IMR-90 (cell line): ENCODE measurements at regions not wholly inside any gene's neighbourhood (a gene's known extent, or its start where the extent isn't known, plus 50 kb on each side); places are given as distances from the start of the nearest gene placed in this dataset.

ENCODE experiments used
- ATAC-seq: fragments of 200-7000 bp; cut with Tn5 transposase; 2 replicates; pipeline ENCODE4 v1.9.1; 2020; ENCODE audit warnings: low read depth, mild to moderate bottlenecking, moderate library complexity
- BruUV-seq: library from RNA; stranded (reverse); fragments of 400-500 nt; replicated peaks from 2 replicates; lab custom pipeline; 2021; lab: Mats Ljungman, UMichigan
- CTCF ChIA-PET: fragments of 300-600 bp; formaldehyde crosslinking; extraction: SDS; loops from one replicate; lab custom pipeline; 2021; ENCODE audit warnings: antibody characterized with exemption; lab: Yijun Ruan, JAX
- POLR2A ChIA-PET: fragments of 300-600 bp; sonication (Branson Sonifier 250); formaldehyde crosslinking; loops from one replicate; lab custom pipeline; 2022; ENCODE audit warnings: antibody characterized with exemption; ENCODE audit not compliant: unreplicated experiment; lab: Charles Lee
- DNase-seq: peaks from one replicate; pipeline ENCODE4 v3.0.0; 2013
- H2AFZ ChIP-seq: replicated peaks from 2 replicates; pipeline ENCODE3; 2013; ENCODE audit warnings: low read length, mild to moderate bottlenecking; ENCODE audit not compliant: poor library complexity
- H2AK5ac ChIP-seq: 2 replicates; pipeline ENCODE4 v1.6.1; 2013; ENCODE audit warnings: low read depth, low read length, inconsistent platforms
- H2AK9ac ChIP-seq: replicated peaks from 2 replicates; pipeline ENCODE3; 2013; ENCODE audit warnings: mild to moderate bottlenecking, low read depth, low read length, moderate library complexity; ENCODE audit not compliant: poor library complexity
- H2BK120ac ChIP-seq: 2 replicates; pipeline ENCODE4 v1.6.1; 2013; ENCODE audit warnings: low read depth, low read length, inconsistent platforms
- H2BK15ac ChIP-seq: 3 replicates; pipeline ENCODE4 v1.6.1; 2013; ENCODE audit warnings: low read depth, low read length, inconsistent platforms
- H2BK20ac ChIP-seq: 2 replicates; pipeline ENCODE4 v1.6.1; 2013; ENCODE audit warnings: low read depth, mild to moderate bottlenecking, inconsistent platforms, low read length, moderate library complexity
- H2BK5ac ChIP-seq: 2 replicates; pipeline ENCODE4 v1.6.1; 2013; ENCODE audit warnings: mild to moderate bottlenecking, low read depth, low read length, inconsistent platforms; ENCODE audit not compliant: poor library complexity, severe bottlenecking
- H3K14ac ChIP-seq: replicated peaks from 2 replicates; pipeline ENCODE4 v1.6.1; 2013; ENCODE audit warnings: low read depth, low read length, inconsistent platforms
- H3K18ac ChIP-seq: 2 replicates; pipeline ENCODE4 v1.6.1; 2013; ENCODE audit warnings: low read depth, low read length, control low read depth
- H3K23ac ChIP-seq: 2 replicates; pipeline ENCODE4 v1.6.1; 2013; ENCODE audit warnings: low read depth, low read length, inconsistent platforms
- H3K27ac ChIP-seq: 2 replicates; pipeline ENCODE4 v1.5.1; 2013; ENCODE audit warnings: mild to moderate bottlenecking, control low read depth, low read length; ENCODE audit not compliant: insufficient read depth
- H3K27me3 ChIP-seq: 2 replicates; pipeline ENCODE4 v1.6.1; 2013; ENCODE audit warnings: low read length; ENCODE audit not compliant: control insufficient read depth, insufficient read depth
- H3K36me3 ChIP-seq: 2 replicates; pipeline ENCODE4 v1.6.1; 2013; ENCODE audit warnings: low read length, mixed read lengths; ENCODE audit not compliant: control insufficient read depth, insufficient read depth
- H3K4ac ChIP-seq: 2 replicates; pipeline ENCODE4 v1.6.1; 2013; ENCODE audit warnings: low read depth, low read length, inconsistent platforms
- H3K4me1 ChIP-seq: 2 replicates; pipeline ENCODE4 v1.6.1; 2013; ENCODE audit warnings: low read length, mixed read lengths; ENCODE audit not compliant: control insufficient read depth, insufficient read depth
- H3K4me2 ChIP-seq: 2 replicates; pipeline ENCODE4 v1.6.1; 2013; ENCODE audit warnings: low read depth, mild to moderate bottlenecking, control low read depth, low read length, moderate library complexity
- H3K4me3 ChIP-seq: 2 replicates; pipeline ENCODE4 v1.5.1; 2013; ENCODE audit warnings: low read depth, mild to moderate bottlenecking, control low read depth, low read length, moderate library complexity; ENCODE audit not compliant: insufficient read depth
- H3K56ac ChIP-seq: 2 replicates; pipeline ENCODE4 v1.6.1; 2013; ENCODE audit warnings: low read length, inconsistent platforms; ENCODE audit not compliant: insufficient read depth; ENCODE audit errors: extremely low read depth
- H3K79me1 ChIP-seq, 2 experiments: 2 replicates each; pipeline ENCODE4 v1.6.1; 2013; ENCODE audit warnings: low read length in 2 of 2, inconsistent platforms in 1 of 2, low read depth in 1 of 2
- H3K9ac ChIP-seq: 2 replicates; pipeline ENCODE4 v1.6.1; 2013; ENCODE audit warnings: low read depth, low read length, control low read depth
- H3K9me1 ChIP-seq: 2 replicates; pipeline ENCODE4 v1.6.1; 2013; ENCODE audit warnings: low read length, inconsistent platforms; ENCODE audit not compliant: insufficient read depth
- H3K9me3 ChIP-seq: 2 replicates; pipeline ENCODE4 v1.6.1; 2013; ENCODE audit warnings: low read length; ENCODE audit not compliant: control insufficient read depth, insufficient read depth
- H4K20me1 ChIP-seq: 2 replicates; pipeline ENCODE4 v1.6.1; 2013; ENCODE audit warnings: low read length, inconsistent platforms; ENCODE audit not compliant: insufficient read depth
- H4K5ac ChIP-seq: 2 replicates; pipeline ENCODE4 v1.6.1; 2013; ENCODE audit warnings: mild to moderate bottlenecking, low read depth, low read length, control low read depth
- H4K8ac ChIP-seq, 2 experiments: 2 replicates each; pipeline ENCODE4 v1.6.1; 2013; ENCODE audit warnings: low read depth in 2 of 2, low read length in 2 of 2, control low read depth in 1 of 2, inconsistent platforms in 1 of 2
- H4K91ac ChIP-seq: 2 replicates; pipeline ENCODE4 v1.6.1; 2013; ENCODE audit warnings: low read depth, low read length, inconsistent platforms; ENCODE audit not compliant: insufficient read depth
- BHLHE40 ChIP-seq: fragments of 150-350 bp; IDR thresholded peaks from 2 replicates; pipeline ENCODE4 v1.6.1; 2016; ENCODE audit warnings: mild to moderate bottlenecking, low read depth, low read length
- CHD1 ChIP-seq: IDR thresholded peaks from 2 replicates; pipeline ENCODE4 v1.6.1; 2012; ENCODE audit warnings: low read depth, low read length, improper control_type of control experiment
- MAFK ChIP-seq: IDR thresholded peaks from 2 replicates; pipeline ENCODE4 v1.6.1; 2012; ENCODE audit warnings: low read depth, low read length, improper control_type of control experiment
- MAZ ChIP-seq: IDR thresholded peaks from 2 replicates; pipeline ENCODE4 v1.6.1; 2012; ENCODE audit warnings: low read depth, mild to moderate bottlenecking, low read length, improper control_type of control experiment, moderate library complexity, borderline replicate concordance
- RAD21 ChIP-seq: IDR thresholded peaks from 2 replicates; pipeline ENCODE4 v1.6.1; 2012; ENCODE audit warnings: low read length, improper control_type of control experiment
- RFX5 ChIP-seq: IDR thresholded peaks from 2 replicates; pipeline ENCODE4 v1.8.0; 2012; ENCODE audit warnings: low read depth, mild to moderate bottlenecking, low read length, moderate library complexity
- SMC3 ChIP-seq: fragments of 150-350 bp; IDR thresholded peaks from 2 replicates; pipeline ENCODE4 v1.6.1; 2016; ENCODE audit warnings: low read depth, mild to moderate bottlenecking, antibody characterized with exemption, low read length, moderate library complexity
- WGBS, 2 experiments: methylation state at CpG; one replicate each; pipeline versions ENCODE4 v1.1.5 to v1.1.7; 2013; ENCODE audit warnings: missing lambda C conversion rate in 2 of 2; ENCODE audit not compliant: insufficient read length in 1 of 2; ENCODE audit errors: extremely low coverage in 2 of 2; 5-methylcytosine and 5-hydroxymethylcytosine counted together
- dilution Hi-C: fragments of 300-500 bp; cut with HindIII; formaldehyde crosslinking; loops from one replicate; pipeline ENCODE4 v1.14.3; 2018; ENCODE audit warnings: low sequenced_read_pairs; ENCODE audit not compliant: unreplicated experiment
- in situ Hi-C: fragments of 300-500 bp; cut with MboI; formaldehyde crosslinking; loops from 3 replicates; pipeline ENCODE4 v1.14.3; 2019; ENCODE audit warnings: low sequenced_read_pairs, inconsistent platforms, mixed read lengths
- intact Hi-C: fragments of 100-400 bp; cut with micrococcal nuclease; formaldehyde crosslinking; loops from 2 replicates; pipeline ENCODE4 v1.10.0; 2022

DNA sequence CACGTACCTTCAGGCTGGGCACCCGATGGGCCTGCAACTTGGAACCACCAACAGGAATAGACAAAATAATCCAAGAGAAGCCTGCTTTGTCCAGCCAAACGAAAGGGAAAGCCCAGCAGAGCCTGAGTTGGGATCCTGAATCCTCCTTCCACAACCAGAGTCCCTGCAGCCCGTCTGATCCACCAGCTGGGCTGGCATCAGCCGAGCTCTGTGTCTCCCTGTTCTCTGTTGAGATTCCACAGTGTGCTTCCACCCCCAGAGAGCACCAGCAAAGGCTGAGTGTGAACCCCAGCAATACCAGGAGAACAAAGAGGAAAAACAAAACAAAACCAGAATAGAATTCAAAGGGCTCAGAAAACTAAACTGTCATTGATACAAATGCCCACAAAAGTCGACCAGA lies 68.8 kb upstream of the PRNP start:
- ChIA-PET POLR2A (no interaction called here), CTCF (no interaction called here)
- Histone ChIP-seq H2AK9ac (no peak overlapping the region), H2AFZ (no peak overlapping the region), H2BK120ac (no peak overlapping the region), H3K79me1 (no peaks in the 10 kb centered on the region), H4K20me1 (no peaks in the 10 kb centered on the region), H3K4me1 (no peaks in the 10 kb centered on the region; the same call in 1 of the 2 replicates), H3K27me3 (peaks cover 13% of the 10 kb centered on the region), H3K9me1 (no peaks in the 10 kb centered on the region), H3K18ac (no peak overlapping the region), H4K91ac (no peak overlapping the region), H3K9me3 (peaks cover 2% of the 10 kb centered on the region; the same call in 1 of the 2 replicates), H2BK20ac (no peak overlapping the region), H3K36me3 (no peaks in the 10 kb centered on the region), H4K5ac (no peak overlapping the region), H3K4ac (no peak overlapping the region), H3K4me3 (no peak overlapping the region), H2AK5ac (no peak overlapping the region), H3K23ac (no peak overlapping the region), H4K8ac (no peak overlapping the region), H3K9ac (no peak overlapping the region), H3K4me2 (no peak overlapping the region), H3K27ac (no peak overlapping the region), H2BK15ac (no peak overlapping the region), H3K56ac (no peak overlapping the region), H3K14ac (no peak overlapping the region), H2BK5ac (no peak overlapping the region)
- DNase-seq (no peak), ATAC-seq (no peak)
- dilution Hi-C loops: no loop called here
- no TSS peak for BruUV-seq
- 58% methylated on average over 2 of the region's 6 CpGs; no CpG with 5 or more reads in 1 of the 2 experiments for WGBS, 2 experiments
- intact Hi-C loops: no loop called here
- in situ Hi-C loops: loop anchor here (25.0 kb wide), 1 partner anchor 345 kb away; no protein-coding TSS in a partner anchor
- no peak for TF ChIP-seq RAD21
- no peak for TF ChIP-seq SMC3
- TF ChIP-seq RFX5: no peak
- TF ChIP-seq MAZ: no peak
- TF ChIP-seq MAFK: no peak
- TF ChIP-seq CHD1: no peak
- no peak for TF ChIP-seq BHLHE40
